ENCODE measurements at regions not wholly inside any gene's neighbourhood (a gene's known extent, or its start where the extent isn't known, plus 50 kb on each side); places are given as distances from the start of the nearest gene placed in this dataset.

- in situ Hi-C loops (cut with HindIII; ENCODE audit: extremely low pct_ligation_motif_present, low pct_unique_long_range_greater_than_20kb), result no loop called here
- POLR2A ChIA-PET, result no interaction called here
Measured at GRCh38 chr9:107856633-107857032, 367.1 kb upstream of the KLF4 start.

GRCh38 chr9:107855164-107855563, 365.6 kb upstream of the KLF4 start:
- H3K36me3 ChIP-seq (replicated peaks in 1 of 2; ENCODE audit: control insufficient read depth in 1 of 2, insufficient read depth in 2 of 2, low read length in 2 of 2), result no peaks in the 10 kb centered on the region
- ChIA-PET POLR2A (no interaction called here), CTCF (ENCODE audit: low intra/inter-chr PET ratio, low total read pairs) (no interaction called here)
- H3K27ac ChIP-seq (ENCODE audit: extremely low read length, insufficient read depth, low read length), result no peak overlapping the region
- H3K9me3 ChIP-seq (ENCODE audit: low read length), result peaks cover 9% of the 10 kb centered on the region
- intact Hi-C loops (cut with micrococcal nuclease; ENCODE audit: unreplicated experiment), result no loop called here
- no peaks in the 10 kb centered on the region for H3K4me1 ChIP-seq (ENCODE audit: insufficient read depth, low read length)
- H3K27me3 ChIP-seq (ENCODE audit: control insufficient read depth in 1 of 2, insufficient read depth in 2 of 2, low read length in 2 of 2), result no peaks in the 10 kb centered on the region; a peak in 1 of 5 replicates
- WGBS (ENCODE audit: low lambda C conversion rate), result 92% methylated on average over 1 of the region's 1 CpG
- no peak overlapping the region for H2AFZ ChIP-seq (ENCODE audit: low read length)
- H3K4me3 ChIP-seq (replicated peaks in 1 of 3; ENCODE audit: insufficient read depth in 1 of 3, low read depth in 2 of 3, low read length in 3 of 3), result no peak overlapping the region
- no peaks in the 10 kb centered on the region for H3K79me2 ChIP-seq (ENCODE audit: insufficient read depth, low read length)
- H3K9ac ChIP-seq (ENCODE audit: insufficient read depth, low read depth, low read length), result no peak overlapping the region
- H4K20me1 ChIP-seq (ENCODE audit: insufficient read depth, low read length), result no peaks in the 10 kb centered on the region
- H3K4me2 ChIP-seq (ENCODE audit: low read depth, low read length), result no peak overlapping the region
- FAIRE-seq, result no peak
- DNase-seq (ENCODE audit: low spot score), result no peak
- BruUV-seq (replicated peaks), result no TSS peak
- in situ Hi-C loops (cut with HindIII; ENCODE audit: extremely low pct_ligation_motif_present, low pct_unique_long_range_greater_than_20kb), result no loop called here
- no peak for ATAC-seq
- TF ChIP-seq ZNF800 (CRISPR knock-in tag; IDR thresholded peaks at IDR 0.05), result no peak
- TF ChIP-seq ZNF652 (CRISPR knock-in tag; IDR thresholded peaks at IDR 0.05; ENCODE audit: borderline replicate concordance, low read depth), result no peak
- no peak for TF ChIP-seq SYNCRIP (IDR thresholded peaks at IDR 0.05; ENCODE audit: insufficient read depth, low read depth, low read length)
- no peak for TF ChIP-seq MAX (IDR thresholded peaks at IDR 0.05)
- TF ChIP-seq POLR2G (IDR thresholded peaks at IDR 0.05; ENCODE audit: low read depth, low read length), result no peak
- TF ChIP-seq TCF7L2 (IDR thresholded peaks at IDR 0.05; ENCODE audit: low read depth, low read length), result no peak
- no peak for TF ChIP-seq ZSCAN29 (CRISPR knock-in tag; conservative IDR thresholded peaks at IDR 0.05)
- TF ChIP-seq MLXIP (CRISPR knock-in tag; IDR thresholded peaks at IDR 0.05; ENCODE audit: borderline replicate concordance), result no peak

More at GRCh38 chr9:107856633-107857032, 367.1 kb upstream of the KLF4 start:
- Histone ChIP-seq H3K9me3 (ENCODE audit: low read length) (peaks cover 9% of the 10 kb centered on the region), H4K20me1 (ENCODE audit: insufficient read depth, low read length) (no peaks in the 10 kb centered on the region), H3K27ac (ENCODE audit: extremely low read length, insufficient read depth, low read length) (no peak overlapping the region), H3K4me2 (ENCODE audit: low read depth, low read length) (no peak overlapping the region), H2AFZ (ENCODE audit: low read length) (no peak overlapping the region), H3K36me3 (replicated peaks in 1 of 2; ENCODE audit: control insufficient read depth in 1 of 2, insufficient read depth in 2 of 2, low read length in 2 of 2) (no peaks in the 10 kb centered on the region), H3K27me3 (ENCODE audit: control insufficient read depth in 1 of 2, insufficient read depth in 2 of 2, low read length in 2 of 2) (no peaks in the 10 kb centered on the region), H3K4me3 (replicated peaks in 1 of 3; ENCODE audit: insufficient read depth in 1 of 3, low read depth in 2 of 3, low read length in 3 of 3) (no peak overlapping the region), H3K9ac (ENCODE audit: insufficient read depth, low read depth, low read length) (no peak overlapping the region), H3K4me1 (ENCODE audit: insufficient read depth, low read length) (no peaks in the 10 kb centered on the region), H3K79me2 (ENCODE audit: insufficient read depth, low read length) (no peaks in the 10 kb centered on the region)
- FAIRE-seq (no peak), DNase-seq (ENCODE audit: low spot score) (no peak), ATAC-seq (no peak)
- intact Hi-C loops (cut with micrococcal nuclease; ENCODE audit: unreplicated experiment), result no loop called here
- 0% methylated on average over 2 of the region's 2 CpGs for WGBS (ENCODE audit: low lambda C conversion rate)
- no TSS peak for BruUV-seq (replicated peaks)
- TF ChIP-seq SAP130 (CRISPR knock-in tag; IDR thresholded peaks at IDR 0.05; ENCODE audit: low read depth), result no peak
- no peak for TF ChIP-seq NFRKB (IDR thresholded peaks at IDR 0.05)
- no peak for TF ChIP-seq GABPA (IDR thresholded peaks at IDR 0.05; ENCODE audit: low read depth, low read length)
- TF ChIP-seq GABPA (CRISPR knock-in tag; IDR thresholded peaks at IDR 0.05; ENCODE audit: low read depth), result peak; percentile 46; the same call in 1 of the 2 replicates
- no peak for TF ChIP-seq ZBTB20 (CRISPR knock-in tag; IDR thresholded peaks at IDR 0.05; ENCODE audit: borderline replicate concordance, low read depth)
- TF ChIP-seq GMEB2 (CRISPR knock-in tag; IDR thresholded peaks at IDR 0.05; ENCODE audit: low read depth), result no peak
- CTCF ChIA-PET (ENCODE audit: low intra/inter-chr PET ratio, low total read pairs), result no interaction called here

All from HepG2 (cell line).